ENCODE measurements at regions not wholly inside any gene's neighbourhood (a gene's known extent, or its start where the extent isn't known, plus 50 kb on each side); places are given as distances from the start of the nearest gene placed in this dataset.
A peak's percentile ranks its signal among the peaks of the same experiment; 100 is the strongest.
"Not testable (repeated sequence)": the region's sequence is repeated elsewhere in the genome, so short reads cannot be mapped to it uniquely, and the experiment has no call there.

- DNase-seq, result not testable (repeated sequence)
These were observed 61.1 kb downstream of the DEFB131A start for GRCh38 chr4:9505341-9505740.

GRCh38 chr4:9506672-9507071 lies 62.5 kb downstream of the DEFB131A start:
- not testable (repeated sequence) for DNase-seq

GRCh38 chr4:9512941-9513340 lies 68.7 kb downstream of the DEFB131A start:
- not testable (repeated sequence) for DNase-seq

- not testable (repeated sequence) for DNase-seq
These were observed 75.4 kb downstream of the DEFB131A start for GRCh38 chr4:9519631-9520030.

- DNase-seq, result not testable (repeated sequence)
These were observed 78.7 kb downstream of the DEFB131A start for GRCh38 chr4:9522903-9523302.

GRCh38 chr4:9524406-9524805 lies 80.2 kb downstream of the DEFB131A start:
- DNase-seq, result not testable (repeated sequence)

GRCh38 chr4:9532134-9532862 lies 88.1 kb downstream of the DEFB131A start:
- DNase-seq, result peak; percentile 2

- DNase-seq, result not testable (repeated sequence)
These were observed 88.6 kb downstream of the DEFB131A start for GRCh38 chr4:9532863-9533192.

GRCh38 chr4:9537101-9537500 lies 92.9 kb downstream of the DEFB131A start:
- DNase-seq, result not testable (repeated sequence)

- not testable (repeated sequence) for DNase-seq
These were observed 95.8 kb downstream of the DEFB131A start for GRCh38 chr4:9539939-9540520.

- DNase-seq, result not testable (repeated sequence)
These were observed 97.2 kb downstream of the DEFB131A start for GRCh38 chr4:9541388-9541915.

GRCh38 chr4:9544851-9545250 lies 100.6 kb downstream of the DEFB131A start:
- DNase-seq, result not testable (repeated sequence)

GRCh38 chr4:9547470-9547869 lies 103.3 kb downstream of the DEFB131A start:
- not testable (repeated sequence) for DNase-seq

- DNase-seq, result not testable (repeated sequence)
These were observed 111.9 kb downstream of the DEFB131A start for GRCh38 chr4:9556076-9556475.

- DNase-seq, result not testable (repeated sequence)
These were observed 133.7 kb downstream of the DEFB131A start for GRCh38 chr4:9577869-9578268.

GRCh38 chr4:9582880-9583279 lies 138.7 kb downstream of the DEFB131A start:
- not testable (repeated sequence) for DNase-seq

GRCh38 chr4:9592010-9592409 lies 147.8 kb downstream of the DEFB131A start:
- DNase-seq, result no peak

GRCh38 chr4:9594948-9595347 lies 150.7 kb downstream of the DEFB131A start:
- no peak for DNase-seq

- not testable (repeated sequence) for DNase-seq
These were observed 151.3 kb downstream of the DEFB131A start for GRCh38 chr4:9595531-9595930.

- no peak for DNase-seq
These were observed 155.1 kb downstream of the DEFB131A start for GRCh38 chr4:9599266-9599665.

GRCh38 chr4:9600246-9600645 lies 156.0 kb downstream of the DEFB131A start:
- no peak for DNase-seq

- DNase-seq, result no peak
These were observed 158.2 kb downstream of the DEFB131A start for GRCh38 chr4:9602389-9602914.

GRCh38 chr4:9604031-9604892 lies 160.0 kb downstream of the DEFB131A start:
- DNase-seq, result not testable (repeated sequence)

Data from NCI-H1417 treated with DMSO at 0.1 percent for 48 hours (cell line).